Activated CD8-positive, alpha-beta memory T cell treated with anti-CD3 and anti-CD28 coated beads, Interleukin-2, amount 50 U/mL, for 24 hours (primary cell): ENCODE measurements at regions not wholly inside any gene's neighbourhood (a gene's known extent, or its start where the extent isn't known, plus 50 kb on each side); places are given as distances from the start of the nearest gene placed in this dataset.

ENCODE experiments used
- DNase-seq: peaks from one replicate; pipeline ENCODE4 v3.0.0-alpha.2; 2020; ENCODE audit errors: extremely low read depth

GRCh38 chr12:107347261-107347660, 253.9 kb upstream of the CRY1 start:
- DNase-seq, result no peak

GRCh38 chr12:107349008-107349747, 255.8 kb upstream of the CRY1 start:
- DNase-seq, result no peak

GRCh38 chr12:107349839-107350238, 256.5 kb upstream of the CRY1 start:
- no peak for DNase-seq

- DNase-seq, result no peak
Measured at GRCh38 chr12:107351109-107351508, 257.8 kb upstream of the CRY1 start.

GRCh38 chr12:107351713-107352112, 258.4 kb upstream of the CRY1 start:
- no peak for DNase-seq

- no peak for DNase-seq
Measured at GRCh38 chr12:107352347-107353081, 259.2 kb upstream of the CRY1 start.

GRCh38 chr12:107353312-107353711, 260.0 kb upstream of the CRY1 start:
- no peak for DNase-seq

- no peak for DNase-seq
Measured at GRCh38 chr12:107355004-107355565, 261.7 kb upstream of the CRY1 start.

GRCh38 chr12:107355612-107356011, 262.3 kb upstream of the CRY1 start:
- DNase-seq, result no peak

- no peak for DNase-seq
Measured at GRCh38 chr12:107356266-107356936, 263.1 kb upstream of the CRY1 start.

- no peak for DNase-seq
Measured at GRCh38 chr12:107356937-107357295, 263.6 kb upstream of the CRY1 start.

GRCh38 chr12:107359382-107359781, 266.0 kb upstream of the CRY1 start:
- DNase-seq, result no peak

- DNase-seq, result no peak
Measured at GRCh38 chr12:107360033-107360432, 266.7 kb upstream of the CRY1 start.

GRCh38 chr12:107360482-107360881, 267.1 kb upstream of the CRY1 start:
- no peak for DNase-seq

- no peak for DNase-seq
Measured at GRCh38 chr12:107361970-107362369, 268.6 kb upstream of the CRY1 start.

- DNase-seq, result no peak
Measured at GRCh38 chr12:107362960-107363359, 269.6 kb upstream of the CRY1 start.

GRCh38 chr12:107364875-107365518, 271.6 kb upstream of the CRY1 start:
- DNase-seq, result no peak

- DNase-seq, result no peak
Measured at GRCh38 chr12:107365703-107366102, 272.4 kb upstream of the CRY1 start.

GRCh38 chr12:107366322-107366721, 273.0 kb upstream of the CRY1 start:
- no peak for DNase-seq

- DNase-seq, result no peak
Measured at GRCh38 chr12:107368586-107368985, 275.2 kb upstream of the CRY1 start.

GRCh38 chr12:107369006-107369405, 275.7 kb upstream of the CRY1 start:
- no peak for DNase-seq

- no peak for DNase-seq
Measured at GRCh38 chr12:107369679-107370078, 276.3 kb upstream of the CRY1 start.
